Activated CD4-positive, alpha-beta T cell treated with anti-CD3 and anti-CD28 coated beads, Interleukin-2, amount 10 ng/mL, durations not matched to agents 24 days and 14 days (primary cell): ENCODE measurements at regions not wholly inside any gene's neighbourhood (a gene's known extent, or its start where the extent isn't known, plus 50 kb on each side); places are given as distances from the start of the nearest gene placed in this dataset.
A peak's percentile ranks its signal among the peaks of the same experiment; 100 is the strongest.

Source experiments
- DNase-seq: peaks from one replicate; pipeline ENCODE4 v3.0.0; 2022
- H3K27ac Mint-ChIP-seq: one replicate; pipeline ENCODE4 v1.8.0; 2022; ENCODE audit warnings: mild to moderate bottlenecking, mixed read lengths
- H3K27me3 Mint-ChIP-seq: one replicate; pipeline ENCODE4 v1.8.0; 2022; ENCODE audit warnings: mixed read lengths
- H3K36me3 Mint-ChIP-seq: one replicate; pipeline ENCODE4 v1.8.0; 2022; ENCODE audit warnings: low read depth, mild to moderate bottlenecking, mixed read lengths
- H3K4me1 Mint-ChIP-seq: one replicate; pipeline ENCODE4 v1.8.0; 2021; ENCODE audit warnings: mixed read lengths
- H3K4me3 Mint-ChIP-seq: one replicate; pipeline ENCODE4 v1.8.0; 2022; ENCODE audit warnings: mild to moderate bottlenecking, moderate library complexity, mixed read lengths
- H3K9me3 Mint-ChIP-seq: one replicate; pipeline ENCODE4 v1.8.0; 2021; ENCODE audit warnings: mixed read lengths
- intact Hi-C: fragments of 100-400 bp; cut with micrococcal nuclease; formaldehyde crosslinking; loops from one replicate; pipeline ENCODE4 v1.15.1; 2023

DNA sequence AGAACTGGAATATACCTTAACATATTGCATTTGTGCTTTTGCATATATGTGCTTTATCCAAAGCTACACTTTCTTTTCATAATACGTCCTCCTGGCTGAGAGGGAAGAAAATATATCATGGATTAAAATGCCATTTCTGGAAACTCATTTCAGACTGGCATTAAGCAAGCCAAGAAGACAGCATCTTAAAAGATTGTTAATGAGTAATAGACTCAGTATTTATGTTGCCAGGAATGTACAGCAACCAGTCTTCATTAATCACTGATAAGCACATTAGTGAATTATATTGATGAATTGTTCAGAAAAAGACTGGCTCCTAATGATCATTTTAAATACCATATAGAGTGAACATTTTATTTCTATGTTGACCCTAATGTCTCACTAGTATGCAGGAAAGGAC, 134.9 kb upstream of the IFNG-AS1 start:
- peaks cover 6% of the 10 kb centered on the region for H3K27me3 Mint-ChIP-seq
- H3K36me3 Mint-ChIP-seq: no peaks in the 10 kb centered on the region
- peaks cover 7% of the 10 kb centered on the region for H3K9me3 Mint-ChIP-seq
- no peak for DNase-seq
- no peak overlapping the region for H3K27ac Mint-ChIP-seq
- H3K4me3 Mint-ChIP-seq: no peak overlapping the region
- intact Hi-C loops: no loop called here
- H3K4me1 Mint-ChIP-seq: no peaks in the 10 kb centered on the region

DNA sequence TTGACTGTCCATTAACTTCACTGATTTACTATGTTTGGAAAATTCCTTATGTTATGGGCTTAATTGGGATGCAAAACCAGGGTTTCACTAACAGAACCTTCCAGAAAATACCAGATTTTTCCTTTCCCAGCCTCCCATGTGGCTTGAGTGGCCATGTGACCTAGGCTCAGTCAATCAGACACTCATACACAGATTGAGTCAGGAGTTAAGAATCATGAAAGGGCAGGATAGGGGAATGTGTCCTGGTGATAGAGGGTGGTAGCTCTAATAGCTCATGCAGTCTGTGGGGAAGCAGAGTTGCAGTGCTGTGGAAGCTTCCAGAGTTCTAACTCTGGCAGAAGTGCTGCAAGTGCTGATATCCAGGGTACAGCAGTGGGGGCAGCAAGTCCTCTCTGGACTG, 134.1 kb upstream of the IFNG-AS1 start:
- peaks cover 6% of the 10 kb centered on the region for H3K27me3 Mint-ChIP-seq
- H3K36me3 Mint-ChIP-seq: no peaks in the 10 kb centered on the region
- no peak overlapping the region for H3K4me3 Mint-ChIP-seq
- H3K27ac Mint-ChIP-seq: no peak overlapping the region
- intact Hi-C loops: no loop called here
- DNase-seq: peak; percentile 22
- peaks cover 7% of the 10 kb centered on the region for H3K9me3 Mint-ChIP-seq
- no peaks in the 10 kb centered on the region for H3K4me1 Mint-ChIP-seq

DNA sequence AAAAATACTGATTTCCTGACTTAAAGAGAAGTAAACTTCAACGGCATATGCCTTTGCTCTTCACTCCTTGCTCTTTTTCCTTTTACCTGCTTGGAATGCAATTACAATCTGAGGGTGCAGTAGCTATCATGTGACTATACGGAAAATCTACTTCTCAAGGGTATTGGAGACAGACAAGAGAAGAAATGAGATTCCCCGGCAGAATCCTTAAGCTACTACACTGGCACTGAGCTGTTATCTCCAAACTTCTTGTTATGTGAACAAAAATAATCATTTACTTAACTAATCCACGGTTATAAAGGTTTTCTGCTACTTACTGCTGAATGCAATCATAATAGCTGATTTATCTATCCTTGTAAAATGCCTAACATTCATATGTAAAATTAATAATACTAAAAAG, 118.0 kb upstream of the IFNG-AS1 start:
- H3K4me1 Mint-ChIP-seq: no peaks in the 10 kb centered on the region
- no peak for DNase-seq
- H3K4me3 Mint-ChIP-seq: no peak overlapping the region
- peaks cover 2% of the 10 kb centered on the region for H3K27me3 Mint-ChIP-seq
- H3K36me3 Mint-ChIP-seq: no peaks in the 10 kb centered on the region
- intact Hi-C loops: no loop called here
- no peak overlapping the region for H3K27ac Mint-ChIP-seq
- H3K9me3 Mint-ChIP-seq: peaks cover 24% of the 10 kb centered on the region

DNA sequence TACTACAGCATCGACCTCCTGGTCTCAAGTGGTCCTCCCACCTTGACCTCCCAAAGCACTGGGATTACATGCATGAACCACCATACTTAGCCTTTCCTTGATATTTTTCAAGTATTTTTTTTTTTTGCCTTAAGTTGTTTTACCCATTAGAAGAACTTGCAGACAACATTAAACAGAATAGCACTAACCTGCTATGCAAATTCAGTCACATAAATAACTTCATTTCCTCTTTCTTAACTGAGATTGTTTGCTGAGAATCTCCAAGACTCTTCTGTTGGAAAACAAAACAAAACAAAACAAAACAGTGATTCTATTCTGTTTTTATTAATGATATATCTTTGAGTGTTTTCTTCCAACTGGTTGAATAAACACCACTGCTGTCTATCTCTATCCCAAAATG, 115.9 kb upstream of the IFNG-AS1 start:
- no peaks in the 10 kb centered on the region for H3K4me1 Mint-ChIP-seq
- DNase-seq: no peak
- intact Hi-C loops: no loop called here
- no peak overlapping the region for H3K4me3 Mint-ChIP-seq
- H3K27ac Mint-ChIP-seq: no peak overlapping the region
- peaks cover 2% of the 10 kb centered on the region for H3K27me3 Mint-ChIP-seq
- no peaks in the 10 kb centered on the region for H3K36me3 Mint-ChIP-seq
- H3K9me3 Mint-ChIP-seq: peaks cover 15% of the 10 kb centered on the region

DNA sequence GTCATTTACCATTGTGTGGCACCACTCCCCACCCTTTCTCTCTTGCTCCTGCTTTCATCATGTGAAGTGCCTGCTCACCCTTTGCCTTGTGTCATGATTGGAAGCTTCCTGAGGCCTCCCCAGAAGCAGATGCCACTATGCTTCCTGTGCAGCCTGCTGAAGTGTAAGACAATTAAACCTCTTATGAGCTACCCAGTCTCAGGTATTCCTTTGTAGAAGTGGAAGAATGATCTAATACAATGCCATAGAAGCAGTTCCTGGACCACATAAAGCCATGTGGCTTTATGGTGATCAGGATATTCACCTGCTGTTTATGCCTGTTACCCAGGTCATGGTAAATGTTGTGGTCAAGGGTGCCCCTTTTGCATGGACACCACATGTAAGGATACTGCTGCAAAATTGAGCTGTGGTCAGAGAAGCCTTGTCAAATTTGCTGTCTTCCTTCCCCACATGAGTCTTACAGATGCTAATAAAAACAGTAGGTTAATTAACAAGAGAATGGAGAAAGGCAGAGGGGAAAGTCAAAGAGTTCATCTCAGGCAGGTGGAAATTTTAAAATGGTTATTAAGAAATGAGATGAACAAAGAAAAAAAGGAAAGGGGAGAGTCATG, 112.8 kb upstream of the IFNG-AS1 start:
- intact Hi-C loops: no loop called here
- Mint-ChIP-seq H3K27me3 (no peaks in the 10 kb centered on the region), H3K27ac (no peak overlapping the region), H3K9me3 (peaks cover 12% of the 10 kb centered on the region), H3K4me1 (no peaks in the 10 kb centered on the region), H3K36me3 (no peaks in the 10 kb centered on the region), H3K4me3 (no peak overlapping the region)
- DNase-seq: no peak

DNA sequence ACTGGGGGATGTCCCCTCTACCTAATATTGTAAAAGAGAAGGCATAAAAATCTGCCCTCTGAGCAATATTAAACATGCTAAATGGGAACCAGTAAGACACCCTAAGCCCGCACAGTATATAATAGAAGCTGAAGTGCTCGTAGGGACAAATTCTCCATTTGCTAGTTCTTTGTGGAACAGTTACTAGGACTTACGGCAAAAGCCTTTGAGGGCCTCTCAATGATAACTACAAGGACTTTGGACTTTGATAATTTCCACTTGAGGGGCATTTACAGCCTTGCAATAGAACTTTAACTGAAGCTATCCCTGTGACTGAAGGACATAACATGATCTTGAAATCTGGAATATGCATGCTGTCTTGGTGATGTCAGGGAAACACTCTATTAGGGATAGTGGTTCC, 111.5 kb upstream of the IFNG-AS1 start:
- no peak overlapping the region for H3K27ac Mint-ChIP-seq
- peaks cover 12% of the 10 kb centered on the region for H3K9me3 Mint-ChIP-seq
- intact Hi-C loops: no loop called here
- H3K27me3 Mint-ChIP-seq: no peaks in the 10 kb centered on the region
- no peaks in the 10 kb centered on the region for H3K36me3 Mint-ChIP-seq
- DNase-seq: no peak
- H3K4me3 Mint-ChIP-seq: no peak overlapping the region
- H3K4me1 Mint-ChIP-seq: no peaks in the 10 kb centered on the region

DNA sequence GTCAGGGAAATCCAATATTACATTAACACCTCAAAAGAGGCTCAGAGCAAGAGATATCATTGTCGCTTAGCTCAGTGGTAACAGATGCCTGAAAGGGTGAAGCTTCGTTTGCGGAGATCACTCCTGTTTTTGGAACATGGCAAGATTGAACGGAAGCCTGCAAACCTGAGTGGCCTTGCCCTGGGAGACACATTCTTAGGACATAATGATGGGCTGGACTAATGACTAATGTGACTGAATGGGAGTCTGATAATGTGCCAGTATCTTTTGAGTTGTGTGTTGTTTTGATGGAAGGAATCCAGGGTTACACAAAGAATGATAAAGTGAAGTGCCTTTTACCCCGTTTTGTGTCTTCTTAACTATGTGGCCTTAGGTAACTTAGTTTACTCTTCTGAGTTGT, 109.3 kb upstream of the IFNG-AS1 start:
- Mint-ChIP-seq H3K27ac (no peak overlapping the region), H3K36me3 (no peaks in the 10 kb centered on the region), H3K27me3 (peaks cover 2% of the 10 kb centered on the region), H3K4me1 (no peaks in the 10 kb centered on the region), H3K4me3 (no peak overlapping the region), H3K9me3 (peaks cover 8% of the 10 kb centered on the region)
- no peak for DNase-seq
- intact Hi-C loops: no loop called here

GRCh38 chr12:67881565-67881964, 107.7 kb upstream of the IFNG-AS1 start:
- Mint-ChIP-seq H3K4me1 (no peaks in the 10 kb centered on the region), H3K4me3 (no peak overlapping the region), H3K27ac (no peak overlapping the region), H3K9me3 (peaks cover 10% of the 10 kb centered on the region), H3K36me3 (no peaks in the 10 kb centered on the region), H3K27me3 (peaks cover 2% of the 10 kb centered on the region)
- intact Hi-C loops: no loop called here
- no peak for DNase-seq

- Mint-ChIP-seq H3K9me3 (peaks cover 12% of the 10 kb centered on the region), H3K27me3 (peaks cover 5% of the 10 kb centered on the region), H3K27ac (no peak overlapping the region), H3K4me3 (no peak overlapping the region), H3K4me1 (no peaks in the 10 kb centered on the region), H3K36me3 (no peaks in the 10 kb centered on the region)
- DNase-seq: no peak
- intact Hi-C loops: no loop called here
Measured at GRCh38 chr12:67884596-67884995, 104.7 kb upstream of the IFNG-AS1 start.

- H3K36me3 Mint-ChIP-seq: no peaks in the 10 kb centered on the region
- no peaks in the 10 kb centered on the region for H3K4me1 Mint-ChIP-seq
- peaks cover 12% of the 10 kb centered on the region for H3K9me3 Mint-ChIP-seq
- no peak for DNase-seq
- no peak overlapping the region for H3K4me3 Mint-ChIP-seq
- intact Hi-C loops: no loop called here
- no peak overlapping the region for H3K27ac Mint-ChIP-seq
- peaks cover 5% of the 10 kb centered on the region for H3K27me3 Mint-ChIP-seq
Measured at GRCh38 chr12:67885375-67886169, 103.7 kb upstream of the IFNG-AS1 start.

DNA sequence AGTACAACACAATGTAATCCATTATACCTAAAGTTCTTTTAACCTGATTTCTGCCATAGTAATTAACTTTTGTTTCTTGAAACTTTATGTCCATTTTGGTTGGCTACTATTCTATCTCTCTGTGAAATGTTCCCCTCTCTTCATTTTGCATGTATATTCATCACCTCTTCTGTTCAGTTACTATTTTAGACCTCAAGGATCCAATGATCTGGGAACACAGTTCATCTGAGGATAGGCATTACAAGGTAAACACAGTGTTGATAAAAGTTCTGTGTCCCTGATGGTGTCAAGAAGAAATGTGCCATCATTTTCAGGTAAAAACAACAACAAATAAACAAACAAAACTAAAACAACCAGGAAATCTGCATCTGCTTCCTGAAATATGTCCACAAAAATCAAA, 102.2 kb upstream of the IFNG-AS1 start:
- Mint-ChIP-seq H3K27ac (no peak overlapping the region), H3K9me3 (peaks cover 12% of the 10 kb centered on the region), H3K4me1 (peaks cover 2% of the 10 kb centered on the region), H3K27me3 (peaks cover 5% of the 10 kb centered on the region), H3K36me3 (no peaks in the 10 kb centered on the region), H3K4me3 (no peak overlapping the region)
- intact Hi-C loops: no loop called here
- DNase-seq: no peak

DNA sequence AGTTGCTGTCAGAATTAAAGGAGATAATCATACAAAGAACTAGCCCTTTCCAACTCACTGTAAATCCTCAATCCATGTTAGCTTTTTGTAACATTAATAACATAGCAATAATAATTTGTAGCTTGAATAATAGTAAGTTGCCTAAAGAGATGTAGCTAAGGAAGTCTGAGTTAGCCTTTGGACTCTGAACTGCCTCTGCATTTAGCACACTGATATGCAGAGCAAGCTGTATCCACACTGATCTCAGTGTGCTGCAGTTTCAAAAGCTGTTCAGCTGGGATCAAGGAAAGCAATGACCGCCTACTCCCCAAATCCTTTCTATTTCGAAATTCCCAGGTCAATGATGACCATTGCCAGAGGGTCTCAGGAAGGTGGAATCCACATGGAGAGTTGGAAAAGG, 99.3 kb upstream of the IFNG-AS1 start:
- Mint-ChIP-seq H3K9me3 (peaks cover 11% of the 10 kb centered on the region), H3K27me3 (peaks cover 3% of the 10 kb centered on the region), H3K4me1 (peaks cover 2% of the 10 kb centered on the region), H3K36me3 (no peaks in the 10 kb centered on the region), H3K27ac (no peak overlapping the region), H3K4me3 (no peak overlapping the region)
- intact Hi-C loops: no loop called here
- no peak for DNase-seq

DNA sequence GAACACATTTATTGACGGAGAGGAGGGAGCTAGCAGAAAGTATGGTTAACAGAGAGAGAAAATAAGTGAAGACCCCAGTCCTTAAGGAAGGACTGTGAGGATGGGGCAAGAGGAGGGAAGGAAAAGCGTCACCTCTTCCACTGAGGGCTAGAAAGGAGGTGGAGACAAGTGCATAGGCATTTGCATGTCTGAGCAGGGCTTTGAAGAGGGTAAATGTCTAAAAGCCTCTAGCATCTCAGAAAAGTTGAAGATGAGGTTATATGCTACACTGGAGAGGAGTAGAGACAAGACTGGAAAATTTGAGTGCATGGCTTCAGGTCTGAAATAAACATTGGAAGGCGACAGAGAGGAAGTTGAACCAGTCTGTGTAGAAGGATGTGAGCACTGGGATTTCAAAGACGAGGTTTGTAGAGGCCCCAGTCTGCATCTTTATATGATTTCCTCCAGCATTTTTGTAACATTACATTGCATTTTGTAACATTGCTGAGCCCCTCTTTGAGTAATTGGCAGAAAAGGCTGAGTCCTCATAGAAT, 98.5 kb upstream of the IFNG-AS1 start:
- H3K4me3 Mint-ChIP-seq: no peak overlapping the region
- intact Hi-C loops: no loop called here
- H3K4me1 Mint-ChIP-seq: peaks cover 2% of the 10 kb centered on the region
- DNase-seq: no peak
- no peaks in the 10 kb centered on the region for H3K36me3 Mint-ChIP-seq
- peaks cover 4% of the 10 kb centered on the region for H3K9me3 Mint-ChIP-seq
- H3K27me3 Mint-ChIP-seq: peaks cover 3% of the 10 kb centered on the region
- no peak overlapping the region for H3K27ac Mint-ChIP-seq

DNA sequence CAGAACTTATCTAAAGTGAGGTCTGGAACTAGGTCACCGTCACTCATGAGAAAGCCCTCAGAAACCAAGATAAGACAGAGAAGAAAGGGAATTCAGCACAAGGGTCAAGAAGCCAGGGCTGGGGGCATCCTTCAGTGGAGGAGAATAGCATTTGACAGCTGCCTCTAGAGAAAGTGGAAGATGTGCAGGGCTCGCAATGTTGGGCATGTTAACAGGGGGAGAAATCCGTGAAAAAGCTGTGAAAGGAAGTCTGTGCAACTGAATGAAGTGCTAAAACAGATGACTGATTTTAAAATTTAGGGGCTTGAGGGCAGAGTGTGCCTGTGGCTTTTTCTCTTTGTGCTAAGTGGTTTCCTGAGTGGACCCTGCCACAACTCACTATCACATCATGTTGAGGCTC, 97.7 kb upstream of the IFNG-AS1 start:
- H3K27me3 Mint-ChIP-seq: peaks cover 3% of the 10 kb centered on the region
- no peaks in the 10 kb centered on the region for H3K36me3 Mint-ChIP-seq
- H3K4me1 Mint-ChIP-seq: peaks cover 2% of the 10 kb centered on the region
- DNase-seq: no peak
- intact Hi-C loops: no loop called here
- no peak overlapping the region for H3K4me3 Mint-ChIP-seq
- no peak overlapping the region for H3K27ac Mint-ChIP-seq
- H3K9me3 Mint-ChIP-seq: peaks cover 4% of the 10 kb centered on the region
